RWPE1 (cell line): ENCODE measurements at regions not wholly inside any gene's neighbourhood (a gene's known extent, or its start where the extent isn't known, plus 50 kb on each side); places are given as distances from the start of the nearest gene placed in this dataset.

ENCODE experiments used
- CTCF ChIA-PET: fragments of 350-600 bp; sonication (Branson Sonifier 250); formaldehyde crosslinking; extraction: SDS; loops from one replicate; lab custom pipeline; 2021; lab: Yijun Ruan, JAX
- POLR2A ChIA-PET: fragments of 400-600 bp; formaldehyde crosslinking; extraction: SDS; loops from one replicate; lab custom pipeline; 2020; ENCODE audit warnings: antibody characterized with exemption; ENCODE audit not compliant: low non-redundant PET; lab: Yijun Ruan, JAX
- DNase-seq: peaks from one replicate; pipeline ENCODE4 v3.0.0; 2012; ENCODE audit warnings: low spot score
- H3K27ac ChIP-seq: fragments of 450-650 bp; 2 replicates; pipeline ENCODE4 v1.5.1; 2017
- TF ChIP-seq, protein P1 (sequence below): fragments of 450-650 bp; conservative IDR thresholded peaks from 2 replicates; pipeline ENCODE4 v1.5.1; 2017; ENCODE audit warnings: low read depth, mild to moderate bottlenecking

DNA sequence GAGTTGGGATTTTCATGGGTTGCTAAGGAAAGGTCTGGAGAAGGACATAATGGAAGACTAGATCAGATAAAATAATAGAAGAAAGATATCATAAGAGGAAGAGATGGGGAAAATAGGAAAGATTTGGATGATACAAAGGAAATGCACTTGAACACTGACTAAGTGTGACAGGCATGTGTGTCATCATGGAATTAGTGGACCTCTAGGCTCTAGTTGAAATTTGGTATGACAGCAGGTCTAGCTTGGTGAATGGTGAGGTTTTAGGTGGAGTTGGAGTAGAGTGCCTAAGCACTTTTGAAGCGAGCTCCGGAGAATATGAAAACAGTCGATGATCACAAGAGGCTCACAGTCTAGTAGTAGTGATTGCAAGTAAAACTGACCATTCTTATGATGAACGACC, 73.0 kb upstream of the PTGS2 start:
- POLR2A ChIA-PET, result no interaction called here
- TF ChIP-seq, protein P1, sequence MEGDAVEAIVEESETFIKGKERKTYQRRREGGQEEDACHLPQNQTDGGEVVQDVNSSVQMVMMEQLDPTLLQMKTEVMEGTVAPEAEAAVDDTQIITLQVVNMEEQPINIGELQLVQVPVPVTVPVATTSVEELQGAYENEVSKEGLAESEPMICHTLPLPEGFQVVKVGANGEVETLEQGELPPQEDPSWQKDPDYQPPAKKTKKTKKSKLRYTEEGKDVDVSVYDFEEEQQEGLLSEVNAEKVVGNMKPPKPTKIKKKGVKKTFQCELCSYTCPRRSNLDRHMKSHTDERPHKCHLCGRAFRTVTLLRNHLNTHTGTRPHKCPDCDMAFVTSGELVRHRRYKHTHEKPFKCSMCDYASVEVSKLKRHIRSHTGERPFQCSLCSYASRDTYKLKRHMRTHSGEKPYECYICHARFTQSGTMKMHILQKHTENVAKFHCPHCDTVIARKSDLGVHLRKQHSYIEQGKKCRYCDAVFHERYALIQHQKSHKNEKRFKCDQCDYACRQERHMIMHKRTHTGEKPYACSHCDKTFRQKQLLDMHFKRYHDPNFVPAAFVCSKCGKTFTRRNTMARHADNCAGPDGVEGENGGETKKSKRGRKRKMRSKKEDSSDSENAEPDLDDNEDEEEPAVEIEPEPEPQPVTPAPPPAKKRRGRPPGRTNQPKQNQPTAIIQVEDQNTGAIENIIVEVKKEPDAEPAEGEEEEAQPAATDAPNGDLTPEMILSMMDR, result no peak
- no peak overlapping the region for H3K27ac ChIP-seq
- peak; percentile 17 for DNase-seq
- CTCF ChIA-PET, result no interaction called here

- DNase-seq, result peak; percentile 35
- no peak overlapping the region for H3K27ac ChIP-seq
- CTCF ChIA-PET, result interaction anchor here (0.7 kb wide), 1 partner anchor 124 kb away, joined by 3 read pairs; no protein-coding TSS in a partner anchor
- POLR2A ChIA-PET, result no interaction called here
- TF ChIP-seq, protein P1, result no peak
Observed at GRCh38 chr1:186750257-186750656, 70.0 kb upstream of the PTGS2 start.

GRCh38 chr1:186749820-186750219, 69.6 kb upstream of the PTGS2 start:
- H3K27ac ChIP-seq, result no peak overlapping the region
- ChIA-PET CTCF (interaction anchor here (0.7 kb wide), 1 partner anchor 123 kb away, joined by 3 read pairs; no protein-coding TSS in a partner anchor), POLR2A (no interaction called here)
- TF ChIP-seq, protein P1, result no peak
- peak; percentile 5 for DNase-seq

- CTCF ChIA-PET, result no interaction called here
- POLR2A ChIA-PET, result no interaction called here
- TF ChIP-seq, protein P1, result no peak
- no peak overlapping the region for H3K27ac ChIP-seq
- no peak for DNase-seq
Observed at GRCh38 chr1:186747661-186748060, 67.4 kb upstream of the PTGS2 start.

- ChIA-PET CTCF (no interaction called here), POLR2A (no interaction called here)
- H3K27ac ChIP-seq, result no peak overlapping the region
- no peak for DNase-seq
- TF ChIP-seq, protein P1, result no peak
Observed at GRCh38 chr1:186745531-186746146, 65.4 kb upstream of the PTGS2 start.

GRCh38 chr1:186741640-186742039, 61.4 kb upstream of the PTGS2 start:
- no peak for DNase-seq
- H3K27ac ChIP-seq, result no peak overlapping the region
- TF ChIP-seq, protein P1, result no peak
- ChIA-PET CTCF (no interaction called here), POLR2A (no interaction called here)
